HG03469 (cell line): ENCODE measurements at regions not wholly inside any gene's neighbourhood (a gene's known extent, or its start where the extent isn't known, plus 50 kb on each side); places are given as distances from the start of the nearest gene placed in this dataset.
"Not testable (repeated sequence)": the region's sequence is repeated elsewhere in the genome, so short reads cannot be mapped to it uniquely, and the experiment has no call there.

Experiments
- ATAC-seq: cut with Tn5 transposase; IDR thresholded peaks from one replicate; pipeline ENCODE4 v1.9.1; 2021; ENCODE audit warnings: mild to moderate bottlenecking, moderate library complexity, moderate number of reproducible peaks; ENCODE audit not compliant: unreplicated experiment

DNA sequence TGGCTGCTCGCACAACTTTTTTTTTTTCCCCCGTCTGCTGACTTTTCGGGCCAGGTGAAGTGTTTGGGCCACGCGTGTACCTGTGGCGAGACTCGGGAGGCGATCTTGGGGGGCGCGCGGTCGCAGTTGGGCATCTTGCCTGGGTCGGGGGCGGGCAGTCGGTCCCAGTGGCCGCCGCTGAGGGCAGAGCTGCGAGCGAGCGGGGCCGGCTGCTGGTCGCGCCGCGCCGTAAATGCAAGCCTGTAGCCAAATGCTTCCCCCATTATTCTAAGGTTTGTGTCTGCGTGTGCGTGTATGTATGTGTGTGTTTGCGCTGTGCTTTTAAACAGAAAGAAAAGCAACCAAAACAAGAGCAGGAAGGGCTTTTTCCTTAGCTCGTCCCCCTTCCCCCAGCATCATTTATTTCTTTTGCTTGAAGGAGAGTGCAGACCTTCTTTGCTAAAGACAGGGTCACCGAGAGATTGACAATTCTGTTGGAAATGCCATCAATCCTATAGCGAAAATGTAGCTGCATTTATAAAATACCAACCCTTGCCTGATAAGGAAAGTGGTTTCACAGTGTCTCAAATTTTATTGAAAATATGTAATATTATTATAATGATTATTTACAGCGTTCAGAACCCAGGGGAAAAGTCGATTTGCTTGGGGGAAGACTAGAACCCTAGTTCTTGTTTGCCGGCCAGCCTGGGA, 143.2 kb upstream of the ZNF536 start:
- ATAC-seq: no peak

DNA sequence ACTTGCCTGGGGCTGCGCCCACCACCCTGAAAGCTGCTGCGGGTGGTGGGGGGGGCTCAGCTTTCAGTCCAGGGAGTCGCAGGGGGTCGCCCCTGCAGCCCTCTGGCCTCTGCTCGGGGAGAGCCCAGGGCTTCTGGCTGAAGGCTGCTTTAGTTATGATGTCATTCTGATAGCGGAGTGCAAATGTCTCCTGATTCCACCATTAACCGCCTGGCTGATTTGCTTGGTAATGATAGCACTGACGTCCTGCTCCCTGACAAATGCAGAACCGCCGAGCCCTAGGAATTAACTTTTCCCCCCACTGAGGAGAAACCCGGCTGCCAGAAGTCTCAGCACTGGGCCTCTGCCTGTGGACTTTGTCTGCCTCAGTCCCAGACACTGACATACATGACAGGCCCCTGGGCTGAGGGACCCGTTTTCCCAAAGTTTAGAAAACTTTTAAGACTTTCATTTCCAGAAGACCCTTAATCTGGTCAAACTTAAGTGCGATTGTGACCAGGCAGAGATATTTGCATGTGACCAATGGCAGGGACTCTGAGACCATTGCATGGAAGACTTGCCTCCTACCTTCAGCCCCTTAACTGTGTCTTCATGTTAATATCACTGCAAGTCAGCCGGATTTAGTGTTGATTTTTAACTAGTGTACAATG, 142.5 kb upstream of the ZNF536 start:
- ATAC-seq: no peak

DNA sequence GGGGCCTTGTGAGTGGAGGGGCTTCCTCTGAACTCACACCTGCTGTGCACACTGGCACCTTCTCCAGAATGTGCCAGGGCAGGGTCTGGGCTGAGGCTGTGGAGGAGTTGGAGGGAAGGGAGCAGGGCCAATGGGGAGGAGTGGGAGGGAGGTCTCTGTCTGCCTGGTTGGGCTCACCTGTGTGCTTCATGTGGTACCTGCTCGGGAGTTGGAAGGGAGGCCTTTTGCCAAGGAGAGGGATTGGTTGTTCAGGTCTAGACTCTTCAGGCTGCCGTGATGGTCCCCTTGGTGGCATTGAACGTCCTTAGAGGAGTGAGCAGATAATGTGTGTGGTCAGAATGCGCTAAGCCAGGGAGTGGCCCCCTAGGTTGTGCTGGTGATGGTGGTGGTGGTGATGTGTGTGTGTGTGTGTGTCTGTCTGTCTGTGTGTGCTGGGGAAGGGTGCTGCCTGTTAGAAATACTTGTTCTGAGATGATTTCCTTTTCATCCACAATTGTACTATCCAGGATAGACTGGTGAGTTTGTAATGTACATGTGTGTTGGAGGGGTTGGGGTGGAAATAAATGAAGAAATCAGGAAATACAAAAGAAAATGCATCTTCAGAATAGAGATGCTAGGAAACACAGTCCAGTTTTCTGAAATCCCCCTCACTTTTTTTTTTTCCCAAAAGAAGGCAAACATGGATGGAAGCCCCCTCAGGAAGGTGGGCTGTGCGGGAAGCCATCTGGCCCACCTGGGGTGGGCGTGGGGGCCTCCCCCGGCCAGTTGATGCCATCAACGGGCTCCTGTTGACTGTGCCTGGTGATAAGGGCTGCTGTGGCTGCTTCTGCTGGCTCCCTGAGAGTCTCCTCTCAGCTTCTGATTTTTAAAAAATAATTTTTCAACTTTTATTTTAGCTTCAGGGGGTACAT, 140.5 kb upstream of the ZNF536 start:
- no peak for ATAC-seq

DNA sequence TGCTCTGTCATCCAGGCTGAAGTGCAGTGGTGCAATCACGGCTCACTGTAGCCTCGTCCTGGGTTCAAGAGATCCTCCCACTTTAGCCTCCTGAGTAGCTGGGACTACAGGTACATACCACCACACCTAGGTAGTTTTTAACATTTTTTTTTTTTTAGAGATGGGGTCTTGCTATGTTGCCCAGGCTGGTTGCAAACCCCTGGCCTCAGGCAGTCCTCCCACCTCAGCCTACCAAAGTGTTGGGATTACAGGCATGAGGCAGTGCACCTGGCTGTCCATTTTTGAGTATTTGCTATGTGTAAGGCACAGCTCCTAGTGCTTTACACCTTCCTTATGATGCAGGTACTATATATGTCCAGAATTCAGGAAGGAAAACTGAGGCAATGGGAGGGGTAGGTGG, 138.8 kb upstream of the ZNF536 start:
- no peak for ATAC-seq

DNA sequence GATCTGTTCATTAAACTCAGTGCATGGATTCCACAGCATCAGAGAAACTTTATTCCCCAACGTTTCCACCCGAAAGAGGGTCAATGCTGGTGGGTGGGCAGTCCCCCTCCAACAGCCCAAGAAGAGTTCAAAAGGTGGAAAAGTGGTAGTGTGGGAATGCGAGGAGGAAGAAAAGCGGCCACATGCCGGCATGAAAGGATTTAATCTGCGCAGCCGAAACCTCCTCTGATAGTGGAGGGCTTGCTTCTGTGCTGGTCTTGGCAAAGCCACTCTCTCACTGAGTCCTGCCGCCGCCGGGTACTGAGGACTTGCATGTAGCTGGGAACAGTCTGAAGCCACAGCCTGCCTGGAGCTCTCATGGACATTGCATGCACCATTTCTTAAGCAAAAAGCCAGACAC, 136.2 kb upstream of the ZNF536 start:
- no peak for ATAC-seq

DNA sequence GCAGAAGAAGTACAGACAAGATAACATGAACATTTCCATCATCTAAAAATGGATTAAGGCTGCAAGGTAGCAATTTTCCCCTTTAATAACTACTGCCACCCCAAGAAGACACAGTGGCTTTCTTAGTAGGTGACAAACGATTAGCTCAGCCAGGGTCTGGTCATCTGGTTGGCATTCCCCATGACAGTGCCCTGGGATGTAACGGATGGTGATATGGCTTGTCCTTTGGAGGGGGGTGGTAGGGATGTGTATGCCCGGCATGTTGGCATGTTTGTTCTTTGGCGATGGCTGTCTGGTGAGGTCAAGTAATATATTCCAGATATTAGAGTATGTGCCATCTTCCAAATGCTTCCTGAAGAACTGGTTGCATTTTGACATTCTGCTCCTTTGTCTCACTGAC, 135.6 kb upstream of the ZNF536 start:
- ATAC-seq: no peak

DNA sequence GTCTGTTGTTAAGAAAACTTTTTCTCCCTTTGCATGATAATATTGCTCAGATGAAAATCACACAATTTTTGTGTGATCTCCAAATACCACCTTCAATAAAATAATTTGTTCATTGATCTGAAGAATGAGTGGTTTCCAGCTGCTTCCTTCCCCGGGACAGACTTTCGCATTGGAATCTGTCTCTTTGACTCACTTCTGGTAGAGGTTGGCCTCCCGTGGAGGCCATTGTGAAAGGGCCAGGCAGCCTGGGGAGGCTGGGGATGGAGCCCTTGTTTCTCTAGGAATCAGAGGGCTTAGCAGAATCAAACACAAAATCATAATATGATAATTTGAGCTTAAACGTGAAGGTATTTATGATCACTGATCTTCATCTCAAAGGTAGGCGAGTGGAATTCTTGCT, 135.0 kb upstream of the ZNF536 start:
- no peak for ATAC-seq

DNA sequence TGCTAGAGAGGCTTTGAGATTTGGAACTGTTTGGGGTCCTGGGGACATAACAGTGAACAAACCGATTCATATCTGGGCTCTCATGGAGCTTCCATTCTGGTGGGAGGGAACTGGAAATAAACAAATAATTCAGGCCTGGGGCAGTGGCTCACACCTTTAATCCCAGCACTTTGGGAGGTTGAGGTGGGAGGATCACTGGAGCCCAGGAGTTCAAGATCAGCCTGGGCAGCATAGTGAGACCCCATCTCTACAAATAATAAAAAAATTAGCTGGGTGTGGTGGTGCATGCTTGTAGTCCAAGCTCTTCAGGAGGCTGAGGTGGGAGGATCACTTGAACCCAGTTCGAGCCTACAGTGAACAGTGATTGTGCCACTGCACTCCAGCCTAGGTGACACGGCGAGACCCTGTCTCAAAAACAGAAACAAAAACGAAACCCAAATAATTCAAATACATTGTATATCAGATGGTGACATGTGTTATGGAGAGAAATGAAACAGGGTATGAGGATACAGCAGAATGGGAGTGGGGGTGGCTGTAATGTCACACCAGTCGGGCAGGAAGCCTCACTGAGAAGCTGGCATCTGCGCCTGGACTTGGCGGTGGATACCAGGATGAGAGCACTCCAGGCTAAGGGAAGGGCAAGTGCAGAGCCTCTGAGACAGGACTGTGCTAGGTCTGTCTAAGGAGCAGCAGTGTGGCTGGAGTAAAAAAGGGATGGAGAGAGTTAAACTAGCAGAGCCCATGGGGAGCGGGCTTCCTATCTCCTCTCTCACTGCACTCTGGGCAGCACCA, 131.1 kb upstream of the ZNF536 start:
- no peak for ATAC-seq

DNA sequence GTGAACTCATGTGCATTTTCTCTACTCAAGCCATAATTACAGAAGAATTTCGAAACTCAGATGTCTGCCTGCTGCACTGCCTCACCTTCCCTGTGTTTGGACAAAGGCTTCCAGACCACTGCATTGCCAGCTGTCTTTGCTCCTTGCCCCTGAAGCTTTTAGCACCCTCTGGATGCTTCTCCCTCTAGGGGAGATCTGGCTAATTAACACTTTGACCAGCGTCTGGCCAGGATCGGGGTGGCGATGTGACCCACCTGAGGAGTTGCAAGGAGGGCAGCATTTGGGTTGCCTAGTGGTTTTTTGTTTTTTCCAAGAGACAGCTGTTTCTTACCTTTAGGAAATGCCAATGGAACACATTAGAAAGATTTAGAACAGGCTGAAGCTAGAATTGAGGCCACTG, 127.7 kb upstream of the ZNF536 start:
- no peak for ATAC-seq

DNA sequence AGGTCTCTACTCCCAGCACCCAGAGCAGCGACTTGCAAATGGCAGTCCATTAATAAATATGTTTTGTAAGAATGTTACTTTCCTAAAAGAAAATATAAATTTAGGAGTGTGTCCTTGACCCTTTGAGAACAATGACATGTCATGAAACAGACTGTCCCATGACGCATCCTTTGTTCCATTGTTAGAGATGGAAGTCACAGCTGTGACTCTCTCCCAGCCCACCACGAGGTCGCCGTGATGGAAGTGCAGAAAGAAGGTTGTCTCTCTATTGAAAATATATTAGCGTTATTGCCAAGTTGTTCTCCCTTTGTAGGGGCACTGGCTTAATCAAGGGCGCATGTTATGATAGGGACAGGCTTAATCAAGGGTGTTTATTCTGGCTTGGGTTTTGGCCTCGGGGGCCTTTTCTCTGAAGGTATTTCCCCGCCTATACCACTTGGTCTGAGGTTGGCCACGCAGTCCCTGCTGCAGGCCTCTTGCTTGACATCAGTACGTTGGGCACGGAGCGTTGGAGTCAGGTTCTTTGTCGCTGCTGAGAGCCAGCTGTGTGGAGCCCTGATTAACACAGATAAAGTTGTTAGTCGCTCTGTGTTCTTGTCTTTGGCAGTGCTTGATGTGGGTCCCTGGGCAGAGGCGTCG, 126.7 kb upstream of the ZNF536 start:
- no peak for ATAC-seq

DNA sequence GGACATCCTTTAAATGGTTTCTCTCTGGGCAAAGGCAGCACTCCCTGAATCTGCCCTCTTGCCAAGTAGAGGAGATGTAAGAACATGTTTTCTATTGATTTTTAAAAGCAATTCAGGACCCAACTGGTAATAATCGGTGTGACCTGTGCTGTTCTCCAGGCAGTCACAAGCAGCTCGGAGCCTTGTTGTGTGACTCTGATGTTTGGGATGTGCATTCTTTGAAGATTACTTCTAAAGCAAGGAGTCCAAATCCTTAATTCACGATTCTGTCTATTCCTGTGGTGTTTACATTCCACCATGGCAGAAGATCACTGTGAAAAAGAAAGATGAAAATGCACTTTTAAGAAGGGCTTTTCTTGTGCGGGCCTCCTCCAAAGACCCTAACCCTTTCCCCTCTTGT, 122.3 kb upstream of the ZNF536 start:
- no peak for ATAC-seq

DNA sequence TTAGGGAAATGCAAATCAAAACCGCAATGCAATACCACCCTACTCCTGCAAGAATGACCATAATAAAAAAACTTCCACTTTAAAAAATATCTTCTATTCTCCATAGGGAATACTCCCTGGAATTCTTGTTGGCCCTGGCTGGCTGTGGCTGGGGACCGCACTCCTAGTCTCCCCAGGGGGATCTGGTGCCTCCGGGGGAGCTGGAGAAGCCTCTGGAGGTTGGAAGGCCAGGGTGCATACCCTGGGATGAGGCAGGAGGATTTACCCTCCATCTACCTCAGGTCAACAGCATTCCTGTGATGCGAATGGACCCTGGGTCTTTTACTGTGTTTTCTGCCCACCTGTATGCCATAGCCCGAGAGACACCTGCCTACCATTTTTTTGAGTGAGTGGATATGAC, 120.0 kb upstream of the ZNF536 start:
- ATAC-seq: no peak

DNA sequence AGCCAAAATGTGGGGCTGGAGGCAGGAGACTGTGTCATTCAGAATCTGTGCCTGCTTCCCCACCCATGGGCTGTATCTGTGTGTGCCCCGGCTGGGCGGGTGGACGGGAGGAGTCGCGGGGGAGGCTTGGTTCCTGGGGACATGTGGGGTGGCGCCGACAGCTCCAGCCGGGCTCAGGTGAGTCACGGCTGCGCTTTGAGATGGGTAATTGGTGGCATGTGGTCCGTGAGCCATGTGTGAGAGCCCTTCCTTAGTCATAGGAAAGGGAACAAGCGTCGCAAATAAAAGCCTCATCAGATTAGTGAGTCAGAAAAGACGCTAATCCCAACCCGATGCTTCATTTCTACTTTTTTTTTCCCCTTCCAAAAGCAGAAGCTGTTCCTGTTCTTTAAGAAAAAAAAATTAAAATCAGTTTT, 118.6 kb upstream of the ZNF536 start:
- no peak for ATAC-seq

DNA sequence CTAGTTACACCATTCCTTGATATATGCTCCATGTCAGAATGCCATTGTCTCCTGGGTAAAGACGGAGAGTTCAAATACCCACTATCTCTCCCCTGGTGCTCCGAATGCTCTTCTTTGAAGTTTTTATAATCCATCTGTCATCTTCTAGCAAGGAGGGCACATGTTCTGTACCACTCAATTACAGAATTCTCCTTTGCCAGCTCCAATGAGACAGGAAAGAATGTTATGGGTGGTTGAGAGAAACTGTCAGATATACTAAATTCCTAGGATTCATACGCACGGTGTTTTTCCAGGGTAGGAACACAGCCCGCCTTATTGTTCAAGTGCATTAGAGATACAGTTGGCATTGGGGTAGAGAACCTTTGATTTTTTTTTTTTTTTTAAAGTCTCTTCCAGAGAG, 118.0 kb upstream of the ZNF536 start:
- no peak for ATAC-seq

DNA sequence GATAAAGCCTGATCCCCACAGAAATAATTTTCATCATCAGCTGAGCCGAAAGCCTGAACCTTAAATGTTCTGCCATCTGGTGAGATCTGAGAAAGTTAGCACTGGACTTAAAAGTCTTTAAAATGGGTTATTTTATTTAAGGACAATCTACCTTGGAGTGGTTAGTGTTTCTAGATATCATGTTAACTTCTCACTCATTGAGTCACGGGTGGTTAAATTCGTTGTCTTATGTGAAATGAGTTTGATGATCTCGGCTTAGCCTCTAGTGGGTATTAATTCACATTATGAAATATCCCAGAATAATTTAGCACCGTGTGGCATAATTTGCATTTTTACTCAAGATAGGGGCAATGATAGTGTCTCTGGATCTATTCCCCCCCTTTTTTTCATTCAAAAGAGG, 117.4 kb upstream of the ZNF536 start:
- no peak for ATAC-seq

DNA sequence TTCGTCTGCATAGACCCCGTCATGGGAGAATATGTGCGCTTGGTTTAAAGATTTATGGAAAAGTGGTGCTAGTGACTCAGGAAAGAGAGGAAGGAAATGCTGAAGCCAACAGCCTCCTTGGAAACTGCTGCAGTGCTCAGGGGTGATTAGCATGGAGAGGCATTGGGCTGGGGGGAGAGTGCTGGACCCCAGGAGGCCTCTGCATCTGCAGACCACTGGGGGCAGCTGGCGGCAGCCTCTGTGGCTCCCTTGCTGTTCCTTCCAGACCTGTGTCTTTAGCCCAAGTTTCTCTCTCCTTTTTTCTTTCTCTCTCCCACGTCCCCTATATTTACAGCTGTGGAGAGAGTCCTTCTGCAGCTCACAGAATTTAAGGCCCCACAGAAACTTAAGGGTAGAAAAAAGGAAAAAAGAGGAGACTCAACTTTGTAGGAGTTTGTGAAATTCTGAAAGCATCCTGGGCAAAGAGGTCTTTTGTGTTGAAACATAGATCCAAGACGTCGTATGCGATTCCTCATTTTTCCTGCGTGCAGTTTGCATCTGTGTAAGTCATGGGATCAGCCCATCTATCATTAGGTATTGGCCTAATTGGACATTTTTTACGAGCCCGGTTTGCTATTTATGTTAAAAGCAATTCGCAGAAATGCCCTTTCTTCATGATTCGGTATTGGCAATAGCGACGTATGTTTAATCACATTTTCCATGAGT, 116.2 kb upstream of the ZNF536 start:
- no peak for ATAC-seq

DNA sequence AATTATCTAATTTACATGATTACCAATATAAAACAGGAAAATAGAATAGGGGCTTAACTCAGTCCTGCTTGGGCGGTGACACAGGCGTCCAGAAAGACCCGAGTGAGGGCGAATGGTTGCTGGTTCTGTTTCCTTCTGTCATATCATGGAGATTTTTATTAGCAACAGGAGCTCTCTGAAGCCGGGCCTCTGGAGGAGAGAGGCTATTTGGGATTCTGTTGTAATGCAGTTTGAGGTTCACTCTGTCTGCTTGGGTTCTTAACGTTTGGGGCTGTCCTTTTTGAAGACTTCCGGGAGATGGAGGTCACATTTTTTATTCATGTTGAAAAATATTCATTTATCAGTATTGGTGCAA, 115.7 kb upstream of the ZNF536 start:
- ATAC-seq: no peak

DNA sequence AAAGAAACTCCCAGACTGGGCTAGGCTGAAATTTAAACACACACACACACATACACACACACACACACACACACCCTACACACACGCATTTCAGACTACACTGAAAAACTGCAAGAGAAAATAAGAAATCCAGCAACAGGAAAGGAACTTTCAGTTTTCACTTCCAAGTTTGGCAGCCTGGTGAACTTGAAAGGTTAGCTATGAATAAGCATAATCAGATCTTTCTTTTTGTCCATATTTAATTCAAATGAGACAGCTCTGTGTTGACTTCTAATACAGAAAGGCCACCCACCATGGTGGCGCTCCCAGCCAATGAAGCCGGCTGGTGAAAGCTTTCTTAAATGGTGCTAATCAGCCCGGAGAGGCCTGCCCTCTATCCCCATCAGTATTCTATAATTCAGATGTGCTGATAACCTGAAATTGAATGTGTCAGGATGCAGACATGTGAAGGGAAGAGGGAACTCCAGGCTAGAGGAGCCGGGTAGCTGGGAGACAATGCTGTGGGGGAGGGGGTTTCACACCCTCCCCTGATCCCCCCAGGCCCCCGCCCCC, 108.3 kb upstream of the ZNF536 start:
- ATAC-seq: no peak

DNA sequence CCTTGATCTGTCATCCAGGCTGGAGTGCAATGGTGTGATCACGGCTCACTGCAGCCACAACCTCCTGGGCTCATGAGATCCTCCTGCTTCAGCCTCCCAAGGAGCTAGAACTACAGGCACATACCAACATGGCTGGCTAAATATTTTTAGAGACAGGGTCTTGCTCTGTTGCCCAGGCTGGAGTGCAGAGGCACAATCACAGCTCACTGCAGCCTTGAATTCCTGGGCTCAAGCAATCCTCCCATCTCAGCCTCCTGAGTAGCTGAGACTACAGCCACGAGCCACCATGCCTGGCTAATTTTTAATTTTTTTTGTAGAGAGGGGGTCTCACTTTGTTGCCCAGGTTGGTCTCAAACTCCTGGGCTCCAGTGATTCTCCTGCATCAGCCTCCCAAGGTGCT, 106.3 kb upstream of the ZNF536 start:
- not testable (repeated sequence) for ATAC-seq

DNA sequence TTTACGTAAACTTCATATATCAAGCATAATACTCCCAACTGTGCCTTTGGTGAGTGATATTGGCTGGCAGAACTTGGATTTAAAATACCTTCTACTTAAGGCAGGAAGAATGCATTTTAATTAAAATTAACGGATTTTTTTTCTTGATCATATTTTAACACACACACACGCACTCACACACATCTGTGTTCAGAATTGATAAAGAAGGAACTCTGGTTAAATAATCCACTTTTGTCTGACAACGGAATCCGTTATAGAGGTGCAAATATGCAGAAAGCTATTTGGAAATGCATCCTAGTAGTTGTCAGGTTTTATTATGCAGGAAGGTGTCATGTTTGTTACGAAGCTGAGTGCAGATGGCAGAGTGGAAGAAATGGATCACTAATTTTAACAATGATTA, 105.5 kb upstream of the ZNF536 start:
- no peak for ATAC-seq
